GM13977 (cell line): ENCODE measurements at regions not wholly inside any gene's neighbourhood (a gene's known extent, or its start where the extent isn't known, plus 50 kb on each side); places are given as distances from the start of the nearest gene placed in this dataset.

ENCODE experiments used
- DNase-seq: peaks from one replicate; pipeline ENCODE4 v3.0.0; 2012; ENCODE audit warnings: low spot score
- in situ Hi-C: fragments of 300-500 bp; cut with MboI; formaldehyde crosslinking; loops from one replicate; pipeline ENCODE4 v1.12.0; 2022; ENCODE audit warnings: low sequenced_read_pairs, low pct_unique_long_range_greater_than_20kb, mixed read lengths, inconsistent platforms; ENCODE audit not compliant: unreplicated experiment
- TF ChIP-seq, protein P1 (sequence below): IDR thresholded peaks from 2 replicates; pipeline ENCODE4 v1.5.1; 2012; ENCODE audit warnings: mild to moderate bottlenecking, control low read depth; ENCODE audit not compliant: insufficient read depth; ENCODE audit errors: extremely low read depth, missing control alignments

DNA sequence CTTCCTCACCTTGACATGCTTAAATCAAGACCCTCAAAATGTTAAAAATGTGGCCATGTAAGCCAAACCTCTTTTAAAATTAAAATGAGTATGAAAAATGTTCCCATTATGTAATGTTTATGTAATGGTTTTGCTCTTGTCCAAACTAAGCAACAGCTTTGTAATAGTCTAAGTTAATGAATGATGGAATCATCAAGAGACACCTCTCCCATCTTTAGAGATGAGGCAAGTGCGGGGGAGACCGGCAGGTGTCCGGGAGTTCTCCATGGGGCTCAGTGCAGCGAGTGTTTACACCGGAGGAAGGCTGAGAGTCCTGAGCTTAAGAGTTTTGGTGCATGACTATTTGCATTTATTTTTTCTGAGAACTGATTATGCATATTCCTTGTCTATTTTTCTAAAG is 384.9 kb upstream of the RNF32 start:
- in situ Hi-C loops = no loop called here
- TF ChIP-seq, protein P1, sequence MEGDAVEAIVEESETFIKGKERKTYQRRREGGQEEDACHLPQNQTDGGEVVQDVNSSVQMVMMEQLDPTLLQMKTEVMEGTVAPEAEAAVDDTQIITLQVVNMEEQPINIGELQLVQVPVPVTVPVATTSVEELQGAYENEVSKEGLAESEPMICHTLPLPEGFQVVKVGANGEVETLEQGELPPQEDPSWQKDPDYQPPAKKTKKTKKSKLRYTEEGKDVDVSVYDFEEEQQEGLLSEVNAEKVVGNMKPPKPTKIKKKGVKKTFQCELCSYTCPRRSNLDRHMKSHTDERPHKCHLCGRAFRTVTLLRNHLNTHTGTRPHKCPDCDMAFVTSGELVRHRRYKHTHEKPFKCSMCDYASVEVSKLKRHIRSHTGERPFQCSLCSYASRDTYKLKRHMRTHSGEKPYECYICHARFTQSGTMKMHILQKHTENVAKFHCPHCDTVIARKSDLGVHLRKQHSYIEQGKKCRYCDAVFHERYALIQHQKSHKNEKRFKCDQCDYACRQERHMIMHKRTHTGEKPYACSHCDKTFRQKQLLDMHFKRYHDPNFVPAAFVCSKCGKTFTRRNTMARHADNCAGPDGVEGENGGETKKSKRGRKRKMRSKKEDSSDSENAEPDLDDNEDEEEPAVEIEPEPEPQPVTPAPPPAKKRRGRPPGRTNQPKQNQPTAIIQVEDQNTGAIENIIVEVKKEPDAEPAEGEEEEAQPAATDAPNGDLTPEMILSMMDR = no peak

GRCh38 chr7:156251861-156252260 is 388.7 kb upstream of the RNF32 start:
- DNase-seq = no peak
- in situ Hi-C loops = no loop called here
- TF ChIP-seq, protein P1 = no peak

More for the DNA sequence above, 384.9 kb upstream of the RNF32 start:
- DNase-seq = no peak

- no peak for DNase-seq
- in situ Hi-C loops = no loop called here
- TF ChIP-seq, protein P1 = no peak
Measured at GRCh38 chr7:156240532-156240931, 400.0 kb upstream of the RNF32 start.

DNA sequence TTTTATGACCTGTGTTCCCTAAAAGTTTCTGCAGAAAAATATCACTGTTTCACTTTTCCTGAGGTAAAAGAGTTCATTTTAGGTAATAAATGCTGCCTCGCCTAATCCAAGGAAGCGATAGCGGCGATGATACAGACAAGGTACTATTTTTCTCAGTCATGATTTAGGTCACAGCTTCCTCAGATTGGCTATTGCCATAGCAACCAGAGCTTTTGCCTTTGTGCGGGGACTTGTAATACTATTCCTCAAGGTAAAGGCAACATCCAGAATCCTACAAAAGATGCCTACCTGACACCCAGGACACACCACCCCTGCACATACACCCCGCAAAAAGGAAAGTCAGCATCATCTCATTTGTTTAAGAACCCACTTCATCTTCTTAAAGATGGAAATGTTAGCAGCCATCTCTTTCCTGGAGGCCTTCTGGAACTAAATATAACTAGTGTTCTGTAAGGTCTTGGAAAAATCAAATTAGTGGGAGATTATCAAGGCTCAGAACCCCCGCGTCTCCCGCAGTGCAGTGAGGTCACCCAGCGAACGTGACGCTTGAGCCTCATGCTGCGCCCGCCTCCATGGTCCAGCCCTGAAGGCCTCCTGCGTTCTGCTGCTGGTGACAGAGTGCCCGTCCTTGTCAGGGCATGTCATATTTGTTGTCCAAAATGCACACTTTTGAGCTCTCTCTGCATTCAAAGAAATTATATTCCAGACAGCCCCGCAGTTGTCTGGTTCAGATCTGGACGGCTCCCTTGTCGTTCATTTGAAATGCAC is 402.0 kb upstream of the RNF32 start:
- in situ Hi-C loops = no loop called here
- no peak for DNase-seq
- TF ChIP-seq, protein P1 = no peak

DNA sequence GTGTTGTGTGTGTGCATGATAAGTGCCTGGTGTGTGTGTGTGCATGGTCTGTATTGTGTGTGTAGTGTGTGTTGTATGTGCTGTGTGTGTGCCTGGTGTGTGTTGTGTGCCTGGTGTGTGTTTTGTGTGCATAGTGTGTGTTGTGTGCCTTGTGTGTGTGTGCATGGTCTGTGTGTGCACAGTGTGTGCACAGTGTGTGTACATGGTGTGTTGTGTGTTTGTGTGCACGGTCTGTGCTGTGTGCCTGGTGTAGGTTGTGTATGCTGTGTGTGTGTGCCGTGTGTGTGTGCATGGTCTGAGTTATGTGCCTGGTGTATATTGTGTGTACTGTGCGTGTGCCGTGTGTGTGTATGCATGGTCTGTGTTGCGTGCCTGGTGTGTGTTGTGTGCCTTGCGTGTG is 403.0 kb upstream of the RNF32 start:
- DNase-seq = no peak
- in situ Hi-C loops = no loop called here
- TF ChIP-seq, protein P1 = no peak

- TF ChIP-seq, protein P1 = no peak
- in situ Hi-C loops = no loop called here
- no peak for DNase-seq
Measured at GRCh38 chr7:156236936-156237599, 403.5 kb upstream of the RNF32 start.
